OCI-LY1 (cell line): ENCODE measurements at regions not wholly inside any gene's neighbourhood (a gene's known extent, or its start where the extent isn't known, plus 50 kb on each side); places are given as distances from the start of the nearest gene placed in this dataset.

Source experiments
- H2AFZ ChIP-seq: fragments of 200-600 bp; sonication (generic), shearing (Covaris generic); 2 replicates; pipeline ENCODE4 v1.6.0; 2014; ENCODE audit warnings: antibody characterized with exemption, mild to moderate bottlenecking, low read length
- H3F3A ChIP-seq: fragments of 200-600 bp; sonication (generic), shearing (Covaris generic); 2 replicates; pipeline ENCODE4 v1.6.0; 2014; ENCODE audit warnings: mild to moderate bottlenecking, antibody characterized with exemption, low read length, moderate library complexity; ENCODE audit not compliant: insufficient read depth
- H3K27ac ChIP-seq: fragments of 200-600 bp; sonication (generic); 2 replicates; pipeline ENCODE4 v1.5.1; 2014; ENCODE audit warnings: low read length, mixed run types, mild to moderate bottlenecking, low read depth; ENCODE audit not compliant: poor library complexity, severe bottlenecking
- H3K27me3 ChIP-seq: fragments of 200-600 bp; sonication (generic); 2 replicates; pipeline ENCODE4 v1.6.0; 2014; ENCODE audit warnings: antibody characterized with exemption, mild to moderate bottlenecking, low read length, moderate library complexity; ENCODE audit not compliant: insufficient read depth
- H3K36me3 ChIP-seq: fragments of 200-600 bp; sonication (generic); 2 replicates; pipeline ENCODE4 v1.6.1; 2014; ENCODE audit warnings: mild to moderate bottlenecking, antibody characterized with exemption, low read length, moderate library complexity, mixed read lengths; ENCODE audit not compliant: insufficient read depth
- H3K4me1 ChIP-seq: fragments of 200-600 bp; sonication (generic); 2 replicates; pipeline ENCODE4 v1.5.1; 2014; ENCODE audit warnings: mild to moderate bottlenecking, low read length, moderate library complexity; ENCODE audit not compliant: insufficient read depth, severe bottlenecking
- H3K4me2 ChIP-seq: fragments of 200-600 bp; sonication (generic), shearing (Covaris generic); 2 replicates; pipeline ENCODE4 v1.6.1; 2014; ENCODE audit warnings: low read length
- H3K4me3 ChIP-seq: fragments of 200-600 bp; sonication (generic); 2 replicates; pipeline ENCODE4 v1.5.1; 2014; ENCODE audit warnings: low read length, low read depth, mild to moderate bottlenecking, mixed read lengths; ENCODE audit not compliant: poor library complexity, severe bottlenecking
- H3K79me2 ChIP-seq: fragments of 200-600 bp; shearing (Covaris generic); 2 replicates; pipeline ENCODE4 v1.6.1; 2016; ENCODE audit warnings: mixed run types, low read length, mixed read lengths; ENCODE audit not compliant: insufficient read depth
- H3K9ac ChIP-seq: fragments of 200-600 bp; sonication (generic), shearing (Covaris generic); 2 replicates; pipeline ENCODE4 v1.6.1; 2014; ENCODE audit warnings: mild to moderate bottlenecking, low read length, mixed read lengths
- H3K9me2 ChIP-seq: fragments of 200-600 bp; sonication (generic), shearing (Covaris generic); 2 replicates; pipeline ENCODE4 v1.6.1; 2014; ENCODE audit warnings: low read depth, mild to moderate bottlenecking, low read length, mixed read lengths
- H3K9me3 ChIP-seq: fragments of 200-600 bp; shearing (Covaris generic); 2 replicates; pipeline ENCODE4 v1.6.1; 2014; ENCODE audit warnings: low read length, mixed read lengths
- H4K20me1 ChIP-seq: fragments of 200-600 bp; sonication (generic), shearing (Covaris generic); 2 replicates; pipeline ENCODE4 v1.6.0; 2016; ENCODE audit warnings: mild to moderate bottlenecking, low read length; ENCODE audit not compliant: insufficient read depth
- EZH2 ChIP-seq: fragments of 200-600 bp; sonication (generic), shearing (Covaris generic); IDR thresholded peaks from 2 replicates; pipeline ENCODE4 v1.8.0; 2017; ENCODE audit warnings: borderline replicate concordance, mixed run types, mild to moderate bottlenecking, antibody characterized with exemption, low read length, moderate library complexity, mixed read lengths
- TF ChIP-seq, protein P1 (sequence below): fragments of 200-600 bp; sonication (generic), shearing (Covaris generic); IDR thresholded peaks from 2 replicates; pipeline ENCODE4 v1.5.1; 2017; ENCODE audit warnings: mild to moderate bottlenecking, antibody characterized with exemption, low read length, moderate library complexity, mixed read lengths

DNA sequence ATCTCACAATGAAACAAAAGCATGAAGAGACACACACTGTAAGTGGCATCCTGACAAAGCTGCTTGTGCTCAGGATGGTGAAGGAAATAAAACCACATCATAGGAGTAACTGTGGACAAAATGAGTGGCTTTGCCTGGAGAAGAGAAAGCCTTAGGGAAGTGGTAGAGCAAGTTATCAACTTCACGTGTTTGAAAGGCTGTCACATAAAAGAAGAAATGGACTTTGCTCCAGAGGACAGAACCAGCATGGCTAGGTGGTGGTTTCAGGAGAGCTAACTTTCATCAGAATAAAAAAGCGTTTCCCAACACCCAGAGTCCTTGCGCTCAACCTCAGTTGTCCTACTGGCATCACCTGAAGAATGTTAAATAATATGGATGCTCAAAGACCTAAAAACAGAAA lies 139.9 kb downstream of the SETD4 start:
- no peaks in the 10 kb centered on the region for H3K79me2 ChIP-seq
- TF ChIP-seq, protein P1, sequence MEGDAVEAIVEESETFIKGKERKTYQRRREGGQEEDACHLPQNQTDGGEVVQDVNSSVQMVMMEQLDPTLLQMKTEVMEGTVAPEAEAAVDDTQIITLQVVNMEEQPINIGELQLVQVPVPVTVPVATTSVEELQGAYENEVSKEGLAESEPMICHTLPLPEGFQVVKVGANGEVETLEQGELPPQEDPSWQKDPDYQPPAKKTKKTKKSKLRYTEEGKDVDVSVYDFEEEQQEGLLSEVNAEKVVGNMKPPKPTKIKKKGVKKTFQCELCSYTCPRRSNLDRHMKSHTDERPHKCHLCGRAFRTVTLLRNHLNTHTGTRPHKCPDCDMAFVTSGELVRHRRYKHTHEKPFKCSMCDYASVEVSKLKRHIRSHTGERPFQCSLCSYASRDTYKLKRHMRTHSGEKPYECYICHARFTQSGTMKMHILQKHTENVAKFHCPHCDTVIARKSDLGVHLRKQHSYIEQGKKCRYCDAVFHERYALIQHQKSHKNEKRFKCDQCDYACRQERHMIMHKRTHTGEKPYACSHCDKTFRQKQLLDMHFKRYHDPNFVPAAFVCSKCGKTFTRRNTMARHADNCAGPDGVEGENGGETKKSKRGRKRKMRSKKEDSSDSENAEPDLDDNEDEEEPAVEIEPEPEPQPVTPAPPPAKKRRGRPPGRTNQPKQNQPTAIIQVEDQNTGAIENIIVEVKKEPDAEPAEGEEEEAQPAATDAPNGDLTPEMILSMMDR: no peak
- no peak for TF ChIP-seq EZH2
- H3K27ac ChIP-seq: no peak overlapping the region
- H3F3A ChIP-seq: no peaks in the 10 kb centered on the region
- no peaks in the 10 kb centered on the region; the same call in 1 of the 2 replicates for H3K27me3 ChIP-seq
- H3K4me3 ChIP-seq: no peak overlapping the region
- H3K9ac ChIP-seq: no peak overlapping the region
- no peaks in the 10 kb centered on the region for H3K9me3 ChIP-seq
- H4K20me1 ChIP-seq: no peaks in the 10 kb centered on the region
- H2AFZ ChIP-seq: no peak overlapping the region
- H3K4me2 ChIP-seq: no peak overlapping the region
- H3K4me1 ChIP-seq: no peaks in the 10 kb centered on the region
- H3K9me2 ChIP-seq: no peaks in the 10 kb centered on the region
- no peaks in the 10 kb centered on the region for H3K36me3 ChIP-seq

DNA sequence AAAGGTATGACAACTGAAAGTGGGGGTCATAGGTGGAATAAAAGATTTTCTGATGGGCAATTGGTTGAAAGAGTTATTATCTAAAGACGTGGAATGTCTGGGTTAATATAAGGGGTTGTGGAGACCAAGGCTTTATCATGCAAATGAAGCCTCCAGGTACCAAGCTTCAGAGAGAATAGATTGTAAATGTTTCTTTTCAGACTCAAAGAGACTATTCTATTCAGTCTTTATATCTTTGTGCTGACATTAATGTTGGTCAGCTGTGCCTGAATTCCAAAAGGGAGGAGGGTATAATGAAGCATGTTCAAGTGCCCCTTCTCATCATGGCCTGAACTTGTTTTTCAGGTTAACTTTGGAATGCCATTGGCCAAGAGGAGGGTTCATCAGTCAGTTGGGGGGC lies 145.3 kb downstream of the SETD4 start:
- no peak overlapping the region for H2AFZ ChIP-seq

DNA sequence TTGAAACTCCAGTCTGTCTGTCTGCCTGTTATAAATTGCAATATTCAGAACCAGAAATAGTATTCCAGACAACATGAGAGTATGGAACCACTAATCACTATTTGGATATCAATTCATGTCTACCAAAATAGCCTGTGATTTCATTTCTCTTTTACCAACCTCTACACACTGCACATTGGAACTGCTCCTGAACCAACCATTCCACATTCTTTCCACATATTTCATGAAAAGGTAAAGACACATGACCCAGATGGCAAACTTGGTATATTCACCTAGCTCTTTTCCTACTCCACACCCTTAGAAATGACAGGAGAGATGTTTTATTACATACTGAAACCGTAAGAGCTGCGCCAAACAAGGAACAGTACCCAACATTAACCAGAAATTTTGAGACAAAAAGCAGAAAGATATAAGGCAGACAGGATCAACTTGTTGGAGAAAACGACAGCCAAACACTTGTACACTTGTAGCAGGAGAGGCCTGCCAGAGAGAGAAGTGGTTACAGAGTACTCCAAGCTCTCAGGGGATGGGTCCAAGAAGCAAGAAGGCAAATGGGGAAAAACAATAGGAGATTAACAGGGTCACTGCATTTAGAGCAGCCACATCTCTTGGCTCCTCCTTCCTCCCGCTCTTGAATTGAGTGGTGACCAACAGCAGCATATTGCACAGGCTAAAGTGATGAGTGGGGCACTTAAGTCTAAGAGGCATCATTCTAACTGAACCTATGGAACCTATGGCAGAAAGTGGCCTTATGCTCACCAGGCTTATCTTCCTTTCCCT lies 148.7 kb downstream of the SETD4 start:
- no peaks in the 10 kb centered on the region for H3K27me3 ChIP-seq
- TF ChIP-seq EZH2: no peak
- TF ChIP-seq, protein P1: no peak

More for the DNA sequence above, 145.3 kb downstream of the SETD4 start:
- H3F3A ChIP-seq: no peaks in the 10 kb centered on the region
- H3K9me2 ChIP-seq: no peaks in the 10 kb centered on the region
- no peaks in the 10 kb centered on the region; the same call in 1 of the 2 replicates for H3K27me3 ChIP-seq
- no peaks in the 10 kb centered on the region for H4K20me1 ChIP-seq
- no peak overlapping the region for H3K27ac ChIP-seq
- TF ChIP-seq EZH2: no peak
- TF ChIP-seq, protein P1: no peak
- no peaks in the 10 kb centered on the region for H3K4me1 ChIP-seq
- no peak overlapping the region for H3K4me3 ChIP-seq
- H3K36me3 ChIP-seq: no peaks in the 10 kb centered on the region
- no peaks in the 10 kb centered on the region for H3K9me3 ChIP-seq
- H3K79me2 ChIP-seq: no peaks in the 10 kb centered on the region
- no peak overlapping the region for H3K9ac ChIP-seq
- H3K4me2 ChIP-seq: no peak overlapping the region

More for the DNA sequence above, 148.7 kb downstream of the SETD4 start:
- no peak overlapping the region for H3K9ac ChIP-seq
- no peaks in the 10 kb centered on the region for H3K9me3 ChIP-seq
- no peaks in the 10 kb centered on the region for H3K79me2 ChIP-seq
- H3K4me2 ChIP-seq: no peak overlapping the region
- H3K4me1 ChIP-seq: no peaks in the 10 kb centered on the region
- H3K9me2 ChIP-seq: no peaks in the 10 kb centered on the region
- no peak overlapping the region for H2AFZ ChIP-seq
- H4K20me1 ChIP-seq: no peaks in the 10 kb centered on the region
- no peaks in the 10 kb centered on the region for H3K36me3 ChIP-seq
- no peak overlapping the region for H3K27ac ChIP-seq
- H3F3A ChIP-seq: no peaks in the 10 kb centered on the region
- H3K4me3 ChIP-seq: no peak overlapping the region
